HepG2 (cell line): ENCODE measurements at regions not wholly inside any gene's neighbourhood (a gene's known extent, or its start where the extent isn't known, plus 50 kb on each side); places are given as distances from the start of the nearest gene placed in this dataset.

Source experiments
- EP300 ChIP-seq, 3 experiments: sonication (generic) in 1 of 3; formaldehyde crosslinking in 1 of 3; IDR thresholded peaks; 2 replicates each; pipeline versions ENCODE4 v1.5.1 to v1.6.1; 2011 to 2020; ENCODE audit warnings: low read depth in 2 of 3, low read length in 2 of 3, borderline replicate concordance in 1 of 3, improper control_type of control experiment in 1 of 3, mild to moderate bottlenecking in 1 of 3, missing genetic modification reagents in 1 of 3, moderate library complexity in 1 of 3
- IKZF4 ChIP-seq: sonication (generic); formaldehyde crosslinking; IDR thresholded peaks from 2 replicates; pipeline ENCODE4 v1.5.1; 2020; ENCODE audit warnings: borderline replicate concordance, mild to moderate bottlenecking, low read depth, missing genetic modification reagents; ENCODE audit errors: not compliant biosample characterization
- TEAD2 ChIP-seq: sonication (generic); formaldehyde crosslinking; IDR thresholded peaks from 2 replicates; pipeline ENCODE4 v1.9.0; 2021; ENCODE audit warnings: missing genetic modification reagents
- UBTF ChIP-seq: sonication (generic); formaldehyde crosslinking; IDR thresholded peaks from 2 replicates; pipeline ENCODE4 v1.4.0; 2020; ENCODE audit warnings: mild to moderate bottlenecking, missing genetic modification reagents
- ZNF670 ChIP-seq: sonication (generic); formaldehyde crosslinking; IDR thresholded peaks from 2 replicates; pipeline ENCODE4 v1.8.0; 2022; ENCODE audit warnings: mild to moderate bottlenecking, missing genetic modification reagents, borderline replicate concordance
- ZNF724P ChIP-seq: sonication (generic); formaldehyde crosslinking; IDR thresholded peaks from 2 replicates; pipeline ENCODE4 v1.8.0; 2022; ENCODE audit warnings: missing genetic modification reagents, borderline replicate concordance

GRCh38 chr2:12269041-12269972 lies 447.4 kb upstream of the TRIB2 start:
- TF ChIP-seq TEAD2 (no peak), UBTF (CRISPR knock-in tag) (no peak), ZNF670 (no peak), EP300 (IDR thresholded peaks at IDR 0.05; ENCODE audit: low read depth in 2 of 2, low read length in 2 of 2) (no peak), EP300 (CRISPR knock-in tag; IDR thresholded peaks at IDR 0.05; ENCODE audit: borderline replicate concordance) (no peak), ZNF724P (no peak), IKZF4 (CRISPR knock-in tag) (no peak)
